ENCODE measurements at regions not wholly inside any gene's neighbourhood (a gene's known extent, or its start where the extent isn't known, plus 50 kb on each side); places are given as distances from the start of the nearest gene placed in this dataset.
"Not testable (repeated sequence)": the region's sequence is repeated elsewhere in the genome, so short reads cannot be mapped to it uniquely, and the experiment has no call there.

- no peak overlapping the region for H3K4me2 ChIP-seq (ENCODE audit: low read length)
- H3K9me3 ChIP-seq (ENCODE audit: low read length), result no peaks in the 10 kb centered on the region
- H3K4me3 ChIP-seq (ENCODE audit: low read depth, low read length, poor library complexity, severe bottlenecking), result no peak overlapping the region
- H3K9me2 ChIP-seq (ENCODE audit: insufficient read depth, low read length), result no peaks in the 10 kb centered on the region
- no peak for DNase-seq (ENCODE audit: low spot score)
- H3K36me3 ChIP-seq (ENCODE audit: insufficient read depth, low read length), result no peaks in the 10 kb centered on the region
- CTCF ChIA-PET (ENCODE audit: unreplicated experiment), result no interaction called here
- H4K20me1 ChIP-seq (ENCODE audit: insufficient read depth, low read length), result no peaks in the 10 kb centered on the region
- TF ChIP-seq EZH2phosphoT487 (IDR thresholded peaks at IDR 0.05; ENCODE audit: borderline replicate concordance, low read depth, low read length) (no peak), CTCF (conservative IDR thresholded peaks at IDR 0.05; ENCODE audit: low read length) (no peak)
- POLR2A ChIA-PET, result no interaction called here
- no peak overlapping the region for H3K27ac ChIP-seq (ENCODE audit: low read depth, low read length, poor library complexity, severe bottlenecking)
- BruUV-seq (replicated peaks), result no TSS peak
- no peaks in the 10 kb centered on the region for H3K79me2 ChIP-seq (ENCODE audit: insufficient read depth, low read depth, low read length)
- no peaks in the 10 kb centered on the region for H3K4me1 ChIP-seq (ENCODE audit: insufficient read depth, low read length, poor library complexity, severe bottlenecking)
- no peak overlapping the region for H2AFZ ChIP-seq (ENCODE audit: low read length)
- intact Hi-C loops (cut with micrococcal nuclease; ENCODE audit: unreplicated experiment), result no loop called here
Observed at GRCh38 chr3:190972196-190972595, 109.7 kb upstream of the GMNC start.

- Histone ChIP-seq H3K27ac (ENCODE audit: low read depth, low read length, poor library complexity, severe bottlenecking) (no peak overlapping the region), H2AFZ (ENCODE audit: low read length) (no peak overlapping the region), H3K9me2 (ENCODE audit: insufficient read depth, low read length) (no peaks in the 10 kb centered on the region), H3K4me1 (ENCODE audit: insufficient read depth, low read length, poor library complexity, severe bottlenecking) (no peaks in the 10 kb centered on the region), H3K79me2 (ENCODE audit: insufficient read depth, low read depth, low read length) (no peaks in the 10 kb centered on the region), H3K9me3 (ENCODE audit: low read length) (no peaks in the 10 kb centered on the region), H3K36me3 (ENCODE audit: insufficient read depth, low read length) (no peaks in the 10 kb centered on the region), H4K20me1 (ENCODE audit: insufficient read depth, low read length) (no peaks in the 10 kb centered on the region), H3K4me3 (ENCODE audit: low read depth, low read length, poor library complexity, severe bottlenecking) (no peak overlapping the region), H3K4me2 (ENCODE audit: low read length) (no peak overlapping the region)
- POLR2A ChIA-PET, result interaction anchor here (0.8 kb wide), 2 partner anchors 10 to 52 kb away, joined by 3 to 6 read pairs; no protein-coding TSS in a partner anchor
- no TSS peak for BruUV-seq (replicated peaks)
- intact Hi-C loops (cut with micrococcal nuclease; ENCODE audit: unreplicated experiment), result no loop called here
- DNase-seq (ENCODE audit: low spot score), result no peak
- TF ChIP-seq CTCF (conservative IDR thresholded peaks at IDR 0.05; ENCODE audit: low read length) (no peak), EZH2phosphoT487 (IDR thresholded peaks at IDR 0.05; ENCODE audit: borderline replicate concordance, low read depth, low read length) (no peak)
- CTCF ChIA-PET (ENCODE audit: unreplicated experiment), result no interaction called here
Observed at GRCh38 chr3:190970560-190970959, 108.1 kb upstream of the GMNC start.

GRCh38 chr3:190968616-190969015, 106.1 kb upstream of the GMNC start:
- H3K9me3 ChIP-seq (ENCODE audit: low read length), result no peaks in the 10 kb centered on the region
- no peak for DNase-seq (ENCODE audit: low spot score)
- ChIA-PET CTCF (ENCODE audit: unreplicated experiment) (no interaction called here), POLR2A (interaction anchor here (0.7 kb wide), 3 partner anchors 27 to 1149 kb away, joined by 3 to 4 read pairs (median 3); no protein-coding TSS in a partner anchor)
- no peaks in the 10 kb centered on the region for H3K79me2 ChIP-seq (ENCODE audit: insufficient read depth, low read depth, low read length)
- H3K4me2 ChIP-seq (ENCODE audit: low read length), result no peak overlapping the region
- no peaks in the 10 kb centered on the region for H3K36me3 ChIP-seq (ENCODE audit: insufficient read depth, low read length)
- BruUV-seq (replicated peaks), result no TSS peak
- H3K4me3 ChIP-seq (ENCODE audit: low read depth, low read length, poor library complexity, severe bottlenecking), result no peak overlapping the region
- H3K4me1 ChIP-seq (ENCODE audit: insufficient read depth, low read length, poor library complexity, severe bottlenecking), result no peaks in the 10 kb centered on the region
- intact Hi-C loops (cut with micrococcal nuclease; ENCODE audit: unreplicated experiment), result no loop called here
- TF ChIP-seq EZH2phosphoT487 (IDR thresholded peaks at IDR 0.05; ENCODE audit: borderline replicate concordance, low read depth, low read length) (no peak), CTCF (conservative IDR thresholded peaks at IDR 0.05; ENCODE audit: low read length) (no peak)
- no peaks in the 10 kb centered on the region for H3K9me2 ChIP-seq (ENCODE audit: insufficient read depth, low read length)
- no peak overlapping the region for H2AFZ ChIP-seq (ENCODE audit: low read length)
- H4K20me1 ChIP-seq (ENCODE audit: insufficient read depth, low read length), result no peaks in the 10 kb centered on the region
- no peak overlapping the region for H3K27ac ChIP-seq (ENCODE audit: low read depth, low read length, poor library complexity, severe bottlenecking)

- H3K4me1 ChIP-seq (ENCODE audit: insufficient read depth, low read length, poor library complexity, severe bottlenecking); DNase-seq (ENCODE audit: low spot score); intact Hi-C loops (cut with micrococcal nuclease; ENCODE audit: unreplicated experiment); H3K4me2 ChIP-seq (ENCODE audit: low read length); H3K79me2 ChIP-seq (ENCODE audit: insufficient read depth, low read depth, low read length); H4K20me1 ChIP-seq (ENCODE audit: insufficient read depth, low read length); H3K36me3 ChIP-seq (ENCODE audit: insufficient read depth, low read length); BruUV-seq (replicated peaks); H3K9me2 ChIP-seq (ENCODE audit: insufficient read depth, low read length); H3K4me3 ChIP-seq (ENCODE audit: low read depth, low read length, poor library complexity, severe bottlenecking); H3K27ac ChIP-seq (ENCODE audit: low read depth, low read length, poor library complexity, severe bottlenecking); H3K9me3 ChIP-seq (ENCODE audit: low read length); H2AFZ ChIP-seq (ENCODE audit: low read length); POLR2A ChIA-PET; CTCF ChIA-PET (ENCODE audit: unreplicated experiment): not testable (repeated sequence)
Observed at GRCh38 chr3:190964931-190965330, 102.4 kb upstream of the GMNC start.
